Prostate gland (tissue), 2 donors: ENCODE measurements at regions not wholly inside any gene's neighbourhood (a gene's known extent, or its start where the extent isn't known, plus 50 kb on each side); places are given as distances from the start of the nearest gene placed in this dataset.

Experiments used
- DNase-seq: peaks from one replicate; pipeline ENCODE4 v3.0.0-alpha.2; 2019; ENCODE audit warnings: low spot score
- H3K27ac ChIP-seq, 2 donors: fragments of 200-600 bp; sonication (generic); 2 replicates each; pipeline ENCODE4 v1.5.1; 2017 to 2019
- H3K27me3 ChIP-seq: fragments of 200-600 bp; sonication (generic); replicated peaks from 2 replicates; pipeline ENCODE4 v1.5.1; 2019; ENCODE audit not compliant: insufficient read depth
- H3K36me3 ChIP-seq, 2 donors: fragments of 200-600 bp; sonication (generic); 1 replicate in 1 of 2; 2 replicates in 1 of 2; pipeline versions ENCODE4 v1.5.1 to v1.8.1; 2017 to 2019
- H3K4me1 ChIP-seq: fragments of 200-600 bp; sonication (generic); replicated peaks from 2 replicates; pipeline ENCODE4 v1.5.1; 2019
- H3K4me3 ChIP-seq, 2 donors: fragments of 200-600 bp; sonication (generic); 2 replicates each; pipeline ENCODE4 v1.5.1; 2017 to 2019
- H3K9me3 ChIP-seq: fragments of 200-600 bp; sonication (generic); 2 replicates; pipeline ENCODE4 v1.5.1; 2017
- CTCF ChIP-seq, 4 experiments: fragments of 200-600 bp in 2 of 4; fragments of 450-650 bp in 2 of 4; sonication (generic) in 2 of 4; IDR thresholded peaks; 1 replicate in 3 of 4; 2 replicates in 1 of 4; pipeline ENCODE4 v1.5.1; 2016 to 2019; ENCODE audit warnings: antibody characterized with exemption in 4 of 4, mild to moderate bottlenecking in 2 of 4, moderate library complexity in 2 of 4
- POLR2A ChIP-seq: fragments of 450-650 bp; IDR thresholded peaks from one replicate; pipeline ENCODE4 v1.6.1; 2016; ENCODE audit warnings: antibody characterized with exemption, mild to moderate bottlenecking
- POLR2AphosphoS5 ChIP-seq: sonication (generic); formaldehyde crosslinking; IDR thresholded peaks from one replicate; pipeline ENCODE4 v1.6.1; 2017; ENCODE audit warnings: antibody characterized with exemption
- WGBS: methylation state at CpG from one replicate; pipeline ENCODE4 v1.1.5; 2018; 5-methylcytosine and 5-hydroxymethylcytosine counted together
- intact Hi-C: fragments of 100-400 bp; cut with DNase I; formaldehyde crosslinking; loops from one replicate; pipeline ENCODE4 v1.14.2; 2022

DNA sequence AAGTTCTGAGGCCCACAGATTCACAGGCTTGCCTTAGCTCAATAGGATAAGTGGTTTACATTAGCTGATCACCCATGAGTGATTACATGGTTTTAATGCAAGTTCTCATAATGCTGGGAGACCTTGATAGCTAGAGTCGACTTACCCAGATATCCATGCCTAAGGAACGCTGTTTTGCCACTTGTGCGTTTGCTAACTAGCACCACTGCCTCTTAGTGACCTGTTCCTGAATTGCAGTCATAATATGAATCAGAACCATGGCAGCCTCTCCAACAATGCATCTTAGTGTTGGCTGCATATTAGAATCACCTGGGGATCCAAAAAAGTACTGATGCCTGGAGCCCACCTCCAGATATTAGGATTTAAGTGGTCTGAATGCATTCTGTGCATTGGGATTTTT, 251.1 kb upstream of the CDH5 start:
- Histone ChIP-seq H3K36me3 (no peaks in the 10 kb centered on the region), H3K9me3 (no peaks in the 10 kb centered on the region), H3K27me3 (no peaks in the 10 kb centered on the region), H3K4me1 (no peaks in the 10 kb centered on the region), H3K27ac (no peak overlapping the region), H3K4me3 (no peak overlapping the region)
- intact Hi-C loops = no loop called here
- WGBS = 94% methylated on average over 3 of the region's 3 CpGs
- no peak for DNase-seq
- TF ChIP-seq CTCF (IDR thresholded peaks at IDR 0.05) = no peak
- TF ChIP-seq POLR2A = no peak
- no peak for TF ChIP-seq POLR2AphosphoS5

DNA sequence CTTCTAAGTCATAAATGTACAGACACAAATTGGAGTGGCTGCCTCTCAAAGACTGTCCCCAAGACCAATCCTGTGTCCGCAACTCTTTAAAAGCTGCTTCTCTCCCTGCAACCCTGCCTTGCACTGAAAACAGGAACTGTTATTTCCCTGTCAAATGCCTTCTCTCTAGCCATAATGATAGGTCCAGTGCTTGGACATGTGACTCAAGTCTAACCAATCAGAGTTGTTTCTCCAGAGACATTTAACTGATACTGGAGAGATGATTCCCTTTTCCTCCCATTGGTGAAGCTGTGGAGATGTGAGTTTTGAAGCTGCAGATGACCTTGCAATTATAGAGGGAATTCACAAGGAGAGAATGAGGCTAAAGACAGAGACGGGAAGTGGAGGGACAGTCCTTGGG, 253.3 kb upstream of the CDH5 start:
- H3K27ac ChIP-seq = no peak overlapping the region
- TF ChIP-seq POLR2AphosphoS5 (no peak), POLR2A (no peak), CTCF (IDR thresholded peaks at IDR 0.05) (no peak)
- H3K4me1 ChIP-seq = no peaks in the 10 kb centered on the region
- no peaks in the 10 kb centered on the region for H3K27me3 ChIP-seq
- no peaks in the 10 kb centered on the region for H3K9me3 ChIP-seq
- no peak for DNase-seq
- WGBS = 100% methylated on average over 2 of the region's 2 CpGs
- H3K36me3 ChIP-seq = no peaks in the 10 kb centered on the region
- intact Hi-C loops = no loop called here
- no peak overlapping the region for H3K4me3 ChIP-seq

GRCh38 chr16:66109677-66110076, 256.8 kb upstream of the CDH5 start:
- DNase-seq = no peak
- Histone ChIP-seq H3K27ac (no peak overlapping the region), H3K4me3 (no peak overlapping the region), H3K27me3 (no peaks in the 10 kb centered on the region), H3K9me3 (no peaks in the 10 kb centered on the region), H3K36me3 (no peaks in the 10 kb centered on the region), H3K4me1 (no peaks in the 10 kb centered on the region)
- intact Hi-C loops = no loop called here
- no peak for TF ChIP-seq CTCF (IDR thresholded peaks at IDR 0.05)
- TF ChIP-seq POLR2AphosphoS5 = no peak
- 86% methylated on average over 1 of the region's 1 CpG for WGBS

- TF ChIP-seq POLR2AphosphoS5 (no peak), CTCF (IDR thresholded peaks at IDR 0.05) (no peak), POLR2A (no peak)
- intact Hi-C loops = no loop called here
- no peaks in the 10 kb centered on the region for H3K36me3 ChIP-seq
- no peaks in the 10 kb centered on the region for H3K9me3 ChIP-seq
- H3K27me3 ChIP-seq = no peaks in the 10 kb centered on the region
- no peaks in the 10 kb centered on the region for H3K4me1 ChIP-seq
- H3K4me3 ChIP-seq = no peak overlapping the region
- no peak for DNase-seq
- H3K27ac ChIP-seq = no peak overlapping the region
- WGBS = 86% methylated on average over 1 of the region's 1 CpG
These were observed 258.8 kb upstream of the CDH5 start for GRCh38 chr16:66107661-66108060.

DNA sequence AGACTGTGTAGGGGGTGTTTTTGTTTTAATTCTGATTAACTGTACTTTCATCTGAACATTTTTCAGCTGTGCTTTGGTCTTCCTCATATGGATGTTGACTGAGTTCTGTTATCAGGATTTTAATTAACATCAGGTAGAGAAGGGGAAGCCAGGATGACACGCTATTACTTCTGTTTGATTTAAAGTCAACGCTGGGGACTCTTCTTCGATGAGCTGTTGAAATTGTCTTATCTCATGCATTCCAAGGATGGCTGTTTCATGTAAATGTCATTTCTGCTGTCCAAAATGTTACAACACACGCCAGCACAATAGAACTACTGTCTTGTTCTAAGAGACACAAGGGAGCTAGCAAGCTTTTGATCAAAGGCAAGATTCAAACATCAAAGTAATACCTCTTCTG, 263.3 kb upstream of the CDH5 start:
- Histone ChIP-seq H3K36me3 (no peaks in the 10 kb centered on the region), H3K9me3 (no peaks in the 10 kb centered on the region), H3K4me3 (no peak overlapping the region), H3K27me3 (no peaks in the 10 kb centered on the region), H3K27ac (no peak overlapping the region), H3K4me1 (no peaks in the 10 kb centered on the region)
- 19% methylated on average over 4 of the region's 4 CpGs for WGBS
- no peak for DNase-seq
- TF ChIP-seq CTCF (IDR thresholded peaks at IDR 0.05) (no peak), POLR2A (no peak), POLR2AphosphoS5 (no peak)
- intact Hi-C loops = no loop called here
